Right ventricle myocardium inferior (tissue), 1 donor: ENCODE measurements at regions not wholly inside any gene's neighbourhood (a gene's known extent, or its start where the extent isn't known, plus 50 kb on each side); places are given as distances from the start of the nearest gene placed in this dataset.
A peak's percentile ranks its signal among the peaks of the same experiment; 100 is the strongest.
"Not testable (repeated sequence)": the region's sequence is repeated elsewhere in the genome, so short reads cannot be mapped to it uniquely, and the experiment has no call there.

ENCODE experiments used
- ATAC-seq: fragments of 200-7000 bp; cut with Tn5 transposase; one replicate; pipeline ENCODE4 v1.9.1; 2020; ENCODE audit warnings: mild to moderate bottlenecking, moderate library complexity
- DNase-seq: peaks from one replicate; pipeline ENCODE4 v3.0.0; 2021; ENCODE audit errors: missing footprints
- intact Hi-C: fragments of 100-400 bp; cut with DNase I; formaldehyde crosslinking; loops from one replicate; pipeline ENCODE4 v1.11.0; 2022
- donor health status: DM: no; HTN: yes; CAD: no; lungs with severe emphysema.

DNA sequence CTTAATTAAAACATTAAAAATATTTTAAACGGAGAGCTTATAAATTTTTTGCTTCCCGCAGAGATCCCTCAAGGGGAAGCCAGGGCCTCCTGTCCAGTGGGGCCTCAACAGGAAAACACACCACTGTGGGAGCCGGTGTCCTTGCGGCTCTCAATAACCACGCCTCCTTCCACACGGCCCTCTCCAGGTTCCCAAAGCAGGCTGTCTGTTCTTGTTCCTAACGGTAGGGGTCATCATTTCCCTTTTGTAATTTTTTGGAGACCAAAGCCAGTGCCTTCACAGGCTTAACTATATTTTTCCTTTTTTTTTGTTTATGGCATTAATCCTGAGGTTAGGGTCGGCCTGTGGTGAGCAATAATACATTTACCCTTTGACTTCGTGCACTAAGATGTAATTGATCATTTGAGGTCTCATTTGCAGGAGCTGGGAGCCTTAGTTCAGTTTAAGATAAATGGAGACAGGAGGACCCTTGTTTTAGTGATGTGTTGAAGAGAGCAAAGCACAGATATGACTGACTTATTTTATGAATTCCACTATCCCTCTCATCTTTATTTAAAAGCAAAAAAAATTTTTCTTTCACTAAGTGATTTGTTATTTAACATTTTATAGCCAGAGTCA is 77.5 kb upstream of the N4BP1 start:
- peak; percentile 74 for DNase-seq
- intact Hi-C loops = loop anchor here (1.0 kb wide), 1 partner anchor 663 kb away; no protein-coding TSS in a partner anchor
- peak; percentile 81 for ATAC-seq

DNA sequence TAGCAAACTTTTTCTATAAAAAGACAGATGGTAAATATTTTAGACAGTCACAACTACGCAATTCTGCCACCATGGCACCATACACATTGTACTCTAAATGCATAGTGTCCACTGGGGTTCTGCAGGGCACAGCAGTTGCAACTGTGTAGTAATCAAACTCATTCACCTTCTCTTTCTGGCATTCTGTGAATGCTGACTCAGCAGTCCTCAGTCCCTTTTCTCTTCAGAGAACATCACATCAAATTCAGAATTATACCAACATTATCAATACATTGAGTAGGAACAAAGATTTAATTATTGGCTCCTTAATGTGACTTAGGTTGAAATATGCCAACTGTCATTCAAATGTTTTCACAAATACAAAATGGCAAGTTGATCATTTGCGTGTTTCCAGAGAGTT is 74.2 kb upstream of the N4BP1 start:
- intact Hi-C loops = no loop called here
- ATAC-seq = no peak

DNA sequence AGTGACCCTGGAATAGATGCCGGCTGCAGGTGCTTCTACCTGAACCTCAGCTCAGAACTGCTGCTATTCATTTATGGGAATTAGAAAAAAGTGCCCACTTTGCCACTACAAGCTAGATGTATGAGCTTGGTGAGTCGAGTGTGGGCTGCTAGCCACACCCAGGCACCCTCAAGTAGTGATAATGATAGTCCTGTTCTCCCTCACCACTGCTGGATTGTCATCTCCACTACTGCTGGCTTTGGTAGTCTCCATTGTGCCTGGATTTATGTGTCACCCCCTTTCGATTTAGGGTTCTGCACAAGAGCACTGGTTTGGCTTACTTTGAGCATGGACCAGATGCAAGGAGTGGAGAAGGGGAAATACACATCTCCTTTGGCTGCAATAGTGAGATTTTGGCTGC is 73.0 kb upstream of the N4BP1 start:
- ATAC-seq (no peak), DNase-seq (no peak)
- intact Hi-C loops = no loop called here

More for the DNA sequence above, 74.2 kb upstream of the N4BP1 start:
- no peak for DNase-seq

DNA sequence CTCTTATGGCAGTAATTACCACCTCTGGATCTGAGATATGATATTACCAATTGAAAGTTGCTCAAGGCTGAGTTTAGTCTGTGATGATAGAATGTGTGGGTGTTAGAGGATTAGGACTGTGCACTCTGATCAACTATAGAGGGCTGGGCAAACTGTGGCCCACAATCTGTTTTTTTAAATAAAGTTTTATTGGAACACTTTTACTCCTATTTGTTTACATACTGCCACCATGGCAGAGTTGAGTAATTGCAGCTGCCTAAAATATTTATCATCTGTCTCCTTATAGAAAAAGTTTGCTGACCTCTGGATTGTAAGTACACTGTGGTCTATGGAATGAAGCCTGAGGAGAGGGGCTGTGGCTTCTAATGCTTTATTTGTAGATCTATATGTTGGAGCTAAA is 71.5 kb upstream of the N4BP1 start:
- DNase-seq (no peak), ATAC-seq (no peak)
- intact Hi-C loops = no loop called here

DNA sequence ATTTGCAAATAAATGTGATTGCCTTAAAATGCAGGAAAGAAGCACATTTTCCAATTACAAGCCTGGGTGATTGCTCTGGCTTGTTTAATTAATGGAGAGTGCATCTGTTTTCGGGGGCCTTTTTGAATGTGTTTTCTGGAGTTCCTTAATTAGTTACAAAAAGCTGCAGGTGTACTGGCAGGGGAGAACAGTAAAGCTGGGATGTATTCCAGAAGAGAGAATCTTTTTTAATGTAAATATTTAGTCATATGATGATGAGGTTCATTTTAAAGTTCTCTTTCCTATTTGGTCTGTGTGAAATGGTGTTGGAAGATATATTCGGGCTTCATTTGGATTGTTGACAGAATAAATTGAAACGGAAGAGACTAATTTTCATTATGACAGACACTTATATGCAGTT is 70.9 kb upstream of the N4BP1 start:
- DNase-seq (no peak), ATAC-seq (no peak)
- intact Hi-C loops = no loop called here

DNA sequence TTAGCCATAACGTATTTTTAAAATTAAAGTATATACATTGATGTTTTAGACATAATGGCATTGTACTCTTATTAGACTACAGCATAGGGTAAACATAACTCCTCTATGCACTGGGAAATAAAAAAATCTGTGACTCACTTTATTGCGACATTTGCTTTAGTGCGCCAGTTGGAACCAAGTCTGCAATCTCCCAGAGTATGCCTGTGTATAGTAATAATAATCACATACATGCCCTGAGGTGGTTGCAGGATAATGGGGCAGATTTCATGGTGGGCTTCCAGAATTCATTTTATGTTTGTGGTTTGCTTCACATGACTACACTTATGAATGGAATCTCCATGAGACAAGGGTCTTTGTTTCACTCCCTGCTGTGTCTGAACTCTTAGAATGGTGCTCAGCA is 66.9 kb upstream of the N4BP1 start:
- no peak for ATAC-seq
- intact Hi-C loops = no loop called here

DNA sequence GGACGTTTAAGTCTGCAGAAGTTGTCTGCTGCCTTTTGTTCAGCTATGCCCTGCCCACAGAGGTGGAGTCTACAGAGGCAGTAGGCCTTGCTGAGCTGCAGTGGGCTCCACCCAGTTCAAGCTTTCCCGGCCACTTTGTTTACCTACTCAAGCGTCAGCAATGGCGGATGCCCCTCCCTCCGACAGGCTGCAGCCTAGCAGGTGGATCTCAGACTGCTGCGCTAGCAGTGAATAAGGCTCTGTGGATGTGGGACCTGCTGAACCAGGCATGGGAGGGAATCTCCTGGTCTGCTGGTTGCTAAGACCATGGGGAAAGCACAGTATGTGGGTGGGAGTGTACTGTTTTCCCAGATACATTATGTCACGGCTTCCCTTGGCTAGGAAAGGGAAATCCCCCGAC is 58.2 kb upstream of the N4BP1 start:
- intact Hi-C loops, DNase-seq, ATAC-seq: not testable (repeated sequence)

More for the DNA sequence above, 66.9 kb upstream of the N4BP1 start:
- DNase-seq = no peak

DNA sequence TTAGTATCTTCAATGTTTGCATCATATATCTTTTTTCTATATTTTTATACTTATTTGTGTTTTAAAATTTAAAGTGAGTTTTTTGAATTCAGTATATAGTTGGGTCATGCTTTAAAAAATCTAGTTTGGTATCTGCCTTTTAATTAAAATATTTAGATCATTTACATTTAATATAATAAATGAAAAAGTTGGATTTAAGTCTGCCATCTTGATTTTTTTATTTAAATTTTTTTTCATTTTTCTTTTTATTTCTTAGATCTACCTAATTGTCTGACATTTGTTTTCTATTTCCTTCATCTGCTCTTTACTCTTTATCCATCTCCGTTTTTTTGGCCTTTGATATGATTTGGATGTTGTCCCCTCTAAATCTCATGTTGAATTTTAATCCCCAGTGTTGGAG is 50.0 kb upstream of the N4BP1 start:
- intact Hi-C loops = no loop called here
- ATAC-seq (no peak), DNase-seq (no peak)
